ENCODE measurements at regions not wholly inside any gene's neighbourhood (a gene's known extent, or its start where the extent isn't known, plus 50 kb on each side); places are given as distances from the start of the nearest gene placed in this dataset.

DNA sequence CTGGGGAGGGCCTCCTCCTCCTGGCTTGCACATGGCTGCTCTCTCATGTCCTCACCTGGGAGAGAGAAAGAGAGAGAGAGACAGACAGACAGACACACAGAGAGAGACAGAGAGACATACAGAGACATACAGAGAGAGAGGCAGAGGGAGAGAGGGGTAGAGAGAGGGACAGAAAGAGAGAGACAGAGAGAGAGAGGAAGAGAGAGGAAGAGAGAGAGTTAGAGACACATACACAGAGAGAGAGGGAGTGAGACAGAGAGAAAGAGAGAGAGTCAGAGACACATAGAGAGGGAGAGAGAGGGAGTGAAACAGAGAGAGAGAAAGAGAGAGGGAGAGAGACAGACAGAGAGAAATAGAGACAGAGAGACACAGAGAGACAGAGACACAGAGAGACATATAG lies 103.6 kb upstream of the ESRRB start:
- no peaks in the 10 kb centered on the region for H3K36me3 Mint-ChIP-seq
- no peaks in the 10 kb centered on the region for H3K4me1 Mint-ChIP-seq
- no peaks in the 10 kb centered on the region for H3K9me3 Mint-ChIP-seq
- no peak for DNase-seq (ENCODE audit: low spot score in 2 of 2, unreplicated experiment in 2 of 2)
- TF ChIP-seq, protein P1, sequence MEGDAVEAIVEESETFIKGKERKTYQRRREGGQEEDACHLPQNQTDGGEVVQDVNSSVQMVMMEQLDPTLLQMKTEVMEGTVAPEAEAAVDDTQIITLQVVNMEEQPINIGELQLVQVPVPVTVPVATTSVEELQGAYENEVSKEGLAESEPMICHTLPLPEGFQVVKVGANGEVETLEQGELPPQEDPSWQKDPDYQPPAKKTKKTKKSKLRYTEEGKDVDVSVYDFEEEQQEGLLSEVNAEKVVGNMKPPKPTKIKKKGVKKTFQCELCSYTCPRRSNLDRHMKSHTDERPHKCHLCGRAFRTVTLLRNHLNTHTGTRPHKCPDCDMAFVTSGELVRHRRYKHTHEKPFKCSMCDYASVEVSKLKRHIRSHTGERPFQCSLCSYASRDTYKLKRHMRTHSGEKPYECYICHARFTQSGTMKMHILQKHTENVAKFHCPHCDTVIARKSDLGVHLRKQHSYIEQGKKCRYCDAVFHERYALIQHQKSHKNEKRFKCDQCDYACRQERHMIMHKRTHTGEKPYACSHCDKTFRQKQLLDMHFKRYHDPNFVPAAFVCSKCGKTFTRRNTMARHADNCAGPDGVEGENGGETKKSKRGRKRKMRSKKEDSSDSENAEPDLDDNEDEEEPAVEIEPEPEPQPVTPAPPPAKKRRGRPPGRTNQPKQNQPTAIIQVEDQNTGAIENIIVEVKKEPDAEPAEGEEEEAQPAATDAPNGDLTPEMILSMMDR (IDR thresholded peaks at IDR 0.05; ENCODE audit: unreplicated experiment) = no peak
- peaks cover 62% of the 10 kb centered on the region for H3K27me3 Mint-ChIP-seq (ENCODE audit: low read depth)
- no peak overlapping the region for H3K4me3 Mint-ChIP-seq
- H3K27ac Mint-ChIP-seq = no peak overlapping the region

DNA sequence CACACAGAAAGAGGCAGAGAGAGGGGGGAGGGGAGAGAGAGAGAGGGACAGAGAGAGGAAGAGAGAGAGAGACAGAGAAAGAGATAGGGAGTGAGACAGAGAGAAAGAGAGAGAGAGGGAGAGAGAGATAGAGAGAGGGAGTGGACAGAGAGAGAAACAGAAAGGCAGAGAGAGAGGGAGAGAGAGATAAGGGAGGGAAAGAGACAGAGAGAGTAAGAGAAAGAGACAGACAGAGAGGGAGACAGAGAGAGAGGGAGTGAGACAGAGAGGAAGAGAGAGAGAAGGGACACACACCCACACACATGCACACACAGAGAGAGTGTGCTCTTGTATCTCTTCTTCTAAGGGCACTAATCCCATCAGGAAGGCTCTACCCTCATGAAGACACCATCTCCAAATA lies 103.2 kb upstream of the ESRRB start:
- no peak overlapping the region for H3K4me3 Mint-ChIP-seq

DNA sequence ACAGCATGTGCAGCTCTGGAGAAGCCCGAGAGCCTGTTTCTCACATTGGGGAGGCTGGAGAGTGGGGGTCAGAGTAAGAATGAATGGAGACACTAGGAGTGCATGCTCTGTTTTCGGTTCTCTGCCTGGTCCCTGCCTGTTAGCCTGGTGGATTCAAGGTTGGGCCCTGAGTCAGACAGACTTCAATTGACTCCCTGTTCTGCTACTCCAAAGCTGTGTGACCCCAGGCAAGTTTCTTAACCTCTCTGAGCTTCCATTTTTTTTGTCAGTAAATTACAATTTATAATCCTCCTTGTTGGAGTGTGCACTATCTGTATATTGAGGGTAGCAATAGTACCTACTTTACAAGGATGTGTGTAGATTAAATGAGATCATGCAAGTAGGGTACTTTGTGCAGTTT lies 102.6 kb upstream of the ESRRB start:
- H3K27ac Mint-ChIP-seq = no peak overlapping the region
- H3K36me3 Mint-ChIP-seq = no peaks in the 10 kb centered on the region
- H3K4me3 Mint-ChIP-seq = no peak overlapping the region
- TF ChIP-seq, protein P1 (IDR thresholded peaks at IDR 0.05; ENCODE audit: unreplicated experiment) = no peak
- H3K9me3 Mint-ChIP-seq = no peaks in the 10 kb centered on the region
- no peak for DNase-seq (ENCODE audit: low spot score in 2 of 2, unreplicated experiment in 2 of 2)
- peaks cover 68% of the 10 kb centered on the region for H3K27me3 Mint-ChIP-seq (ENCODE audit: low read depth)
- H3K4me1 Mint-ChIP-seq = no peaks in the 10 kb centered on the region

More for the DNA sequence above, 103.2 kb upstream of the ESRRB start:
- H3K27me3 Mint-ChIP-seq (ENCODE audit: low read depth) = peaks cover 66% of the 10 kb centered on the region
- no peak overlapping the region for H3K27ac Mint-ChIP-seq
- TF ChIP-seq, protein P1 (IDR thresholded peaks at IDR 0.05; ENCODE audit: unreplicated experiment) = no peak
- H3K36me3 Mint-ChIP-seq = no peaks in the 10 kb centered on the region
- DNase-seq (ENCODE audit: low spot score in 2 of 2, unreplicated experiment in 2 of 2) = no peak
- no peaks in the 10 kb centered on the region for H3K9me3 Mint-ChIP-seq
- no peaks in the 10 kb centered on the region for H3K4me1 Mint-ChIP-seq

DNA sequence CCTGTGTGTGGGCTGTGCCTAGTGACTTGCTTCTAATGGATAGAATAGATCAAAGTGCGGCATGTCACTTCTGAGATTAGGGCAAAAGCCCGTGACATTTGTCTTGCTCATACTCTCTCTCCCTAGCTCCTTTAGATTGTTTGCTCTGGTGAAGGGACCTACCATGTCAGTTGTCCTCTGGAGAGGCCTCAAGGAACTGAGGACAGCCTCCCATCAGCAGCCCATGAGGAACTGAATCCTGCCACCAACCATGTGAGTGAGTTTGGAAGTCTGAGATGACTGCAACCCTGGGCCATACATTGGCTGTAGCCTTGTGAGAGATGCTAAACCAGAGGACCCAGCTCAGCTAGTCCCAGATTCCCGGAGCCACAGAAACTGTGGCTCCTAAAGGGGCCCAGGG lies 101.6 kb upstream of the ESRRB start:
- no peak overlapping the region for H3K27ac Mint-ChIP-seq
- no peaks in the 10 kb centered on the region for H3K9me3 Mint-ChIP-seq
- no peak for DNase-seq (ENCODE audit: low spot score in 2 of 2, unreplicated experiment in 2 of 2)
- TF ChIP-seq, protein P1 (IDR thresholded peaks at IDR 0.05; ENCODE audit: unreplicated experiment) = no peak
- H3K36me3 Mint-ChIP-seq = no peaks in the 10 kb centered on the region
- peaks cover 64% of the 10 kb centered on the region for H3K27me3 Mint-ChIP-seq (ENCODE audit: low read depth)
- H3K4me3 Mint-ChIP-seq = no peak overlapping the region
- H3K4me1 Mint-ChIP-seq = no peaks in the 10 kb centered on the region

DNA sequence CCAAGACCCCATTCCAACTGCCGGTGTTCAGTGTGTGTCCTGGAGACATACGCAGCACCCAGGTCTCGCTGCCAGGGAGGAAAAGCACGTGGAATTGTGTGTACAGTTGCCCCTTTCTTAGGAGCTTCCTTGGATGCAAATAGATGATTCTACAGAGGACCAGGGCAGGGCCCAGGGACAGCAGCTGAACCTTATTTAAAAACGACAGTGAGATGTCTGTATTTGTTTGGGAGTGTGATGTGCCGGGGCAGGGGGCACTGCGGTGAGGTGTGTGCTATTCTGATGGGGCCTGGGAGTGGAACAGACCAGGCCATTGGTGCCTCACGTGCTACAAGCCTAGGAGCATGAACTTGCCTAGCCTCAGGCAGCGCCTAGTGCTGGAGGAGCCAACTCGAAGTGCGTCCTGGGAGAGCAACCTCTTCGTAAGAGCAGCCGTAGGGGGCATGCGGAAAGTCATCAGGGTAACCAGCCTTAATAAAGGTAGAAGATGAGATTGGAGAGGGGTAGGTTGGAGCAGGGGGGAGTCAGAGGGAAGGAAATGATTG lies 98.3 kb upstream of the ESRRB start:
- Mint-ChIP-seq H3K4me1 (no peaks in the 10 kb centered on the region), H3K27me3 (ENCODE audit: low read depth) (peaks cover 48% of the 10 kb centered on the region), H3K36me3 (no peaks in the 10 kb centered on the region), H3K4me3 (no peak overlapping the region), H3K9me3 (peaks cover 10% of the 10 kb centered on the region), H3K27ac (no peak overlapping the region)
- no peak for DNase-seq (ENCODE audit: low spot score in 2 of 2, unreplicated experiment in 2 of 2)
- TF ChIP-seq, protein P1 (IDR thresholded peaks at IDR 0.05; ENCODE audit: unreplicated experiment) = no peak

DNA sequence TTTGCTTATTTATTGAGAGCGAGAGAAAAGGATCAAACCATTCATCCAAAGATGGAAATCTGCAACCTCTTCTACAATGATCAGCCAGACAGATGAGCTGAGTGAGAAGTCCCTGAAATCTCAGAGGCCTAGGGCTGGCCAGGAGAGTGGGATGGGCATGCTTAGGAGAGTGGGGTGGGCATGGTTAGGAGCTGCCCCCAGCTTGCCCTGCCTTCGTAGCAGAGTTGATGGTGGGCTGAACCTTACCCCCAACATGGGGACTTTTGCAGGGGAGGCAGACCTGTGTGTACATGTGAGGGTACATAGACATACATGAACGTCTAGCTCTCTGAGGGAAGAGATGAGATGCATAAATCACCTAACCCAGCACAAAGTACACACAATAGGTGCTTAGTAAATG lies 95.7 kb upstream of the ESRRB start:
- Mint-ChIP-seq H3K4me3 (no peak overlapping the region), H3K27me3 (ENCODE audit: low read depth) (peaks cover 55% of the 10 kb centered on the region), H3K36me3 (no peaks in the 10 kb centered on the region), H3K4me1 (no peaks in the 10 kb centered on the region), H3K9me3 (peaks cover 10% of the 10 kb centered on the region), H3K27ac (no peak overlapping the region)
- no peak for DNase-seq (ENCODE audit: low spot score in 2 of 2, unreplicated experiment in 2 of 2)
- TF ChIP-seq, protein P1 (IDR thresholded peaks at IDR 0.05; ENCODE audit: unreplicated experiment) = no peak

Measured in mesothelial cell of epicardium (in vitro differentiated cells).